OCI-LY1 (cell line): ENCODE measurements at regions not wholly inside any gene's neighbourhood (a gene's known extent, or its start where the extent isn't known, plus 50 kb on each side); places are given as distances from the start of the nearest gene placed in this dataset.

Experiments
- H2AFZ ChIP-seq: fragments of 200-600 bp; sonication (generic), shearing (Covaris generic); 2 replicates; pipeline ENCODE4 v1.6.0; 2014; ENCODE audit warnings: antibody characterized with exemption, mild to moderate bottlenecking, low read length
- H3F3A ChIP-seq: fragments of 200-600 bp; sonication (generic), shearing (Covaris generic); 2 replicates; pipeline ENCODE4 v1.6.0; 2014; ENCODE audit warnings: mild to moderate bottlenecking, antibody characterized with exemption, low read length, moderate library complexity; ENCODE audit not compliant: insufficient read depth
- H3K27ac ChIP-seq: fragments of 200-600 bp; sonication (generic); 2 replicates; pipeline ENCODE4 v1.5.1; 2014; ENCODE audit warnings: low read length, mixed run types, mild to moderate bottlenecking, low read depth; ENCODE audit not compliant: poor library complexity, severe bottlenecking
- H3K27me3 ChIP-seq: fragments of 200-600 bp; sonication (generic); 2 replicates; pipeline ENCODE4 v1.6.0; 2014; ENCODE audit warnings: antibody characterized with exemption, mild to moderate bottlenecking, low read length, moderate library complexity; ENCODE audit not compliant: insufficient read depth
- H3K36me3 ChIP-seq: fragments of 200-600 bp; sonication (generic); 2 replicates; pipeline ENCODE4 v1.6.1; 2014; ENCODE audit warnings: mild to moderate bottlenecking, antibody characterized with exemption, low read length, moderate library complexity, mixed read lengths; ENCODE audit not compliant: insufficient read depth
- H3K4me1 ChIP-seq: fragments of 200-600 bp; sonication (generic); 2 replicates; pipeline ENCODE4 v1.5.1; 2014; ENCODE audit warnings: mild to moderate bottlenecking, low read length, moderate library complexity; ENCODE audit not compliant: insufficient read depth, severe bottlenecking
- H3K4me2 ChIP-seq: fragments of 200-600 bp; sonication (generic), shearing (Covaris generic); 2 replicates; pipeline ENCODE4 v1.6.1; 2014; ENCODE audit warnings: low read length
- H3K4me3 ChIP-seq: fragments of 200-600 bp; sonication (generic); 2 replicates; pipeline ENCODE4 v1.5.1; 2014; ENCODE audit warnings: low read length, low read depth, mild to moderate bottlenecking, mixed read lengths; ENCODE audit not compliant: poor library complexity, severe bottlenecking
- H3K79me2 ChIP-seq: fragments of 200-600 bp; shearing (Covaris generic); 2 replicates; pipeline ENCODE4 v1.6.1; 2016; ENCODE audit warnings: mixed run types, low read length, mixed read lengths; ENCODE audit not compliant: insufficient read depth
- H3K9ac ChIP-seq: fragments of 200-600 bp; sonication (generic), shearing (Covaris generic); 2 replicates; pipeline ENCODE4 v1.6.1; 2014; ENCODE audit warnings: mild to moderate bottlenecking, low read length, mixed read lengths
- H3K9me2 ChIP-seq: fragments of 200-600 bp; sonication (generic), shearing (Covaris generic); 2 replicates; pipeline ENCODE4 v1.6.1; 2014; ENCODE audit warnings: low read depth, mild to moderate bottlenecking, low read length, mixed read lengths
- H3K9me3 ChIP-seq: fragments of 200-600 bp; shearing (Covaris generic); 2 replicates; pipeline ENCODE4 v1.6.1; 2014; ENCODE audit warnings: low read length, mixed read lengths
- H4K20me1 ChIP-seq: fragments of 200-600 bp; sonication (generic), shearing (Covaris generic); 2 replicates; pipeline ENCODE4 v1.6.0; 2016; ENCODE audit warnings: mild to moderate bottlenecking, low read length; ENCODE audit not compliant: insufficient read depth
- CTCF ChIP-seq: fragments of 200-600 bp; sonication (generic), shearing (Covaris generic); IDR thresholded peaks from 2 replicates; pipeline ENCODE4 v1.5.1; 2017; ENCODE audit warnings: mild to moderate bottlenecking, antibody characterized with exemption, low read length, moderate library complexity, mixed read lengths
- EZH2 ChIP-seq: fragments of 200-600 bp; sonication (generic), shearing (Covaris generic); IDR thresholded peaks from 2 replicates; pipeline ENCODE4 v1.8.0; 2017; ENCODE audit warnings: borderline replicate concordance, mixed run types, mild to moderate bottlenecking, antibody characterized with exemption, low read length, moderate library complexity, mixed read lengths

DNA sequence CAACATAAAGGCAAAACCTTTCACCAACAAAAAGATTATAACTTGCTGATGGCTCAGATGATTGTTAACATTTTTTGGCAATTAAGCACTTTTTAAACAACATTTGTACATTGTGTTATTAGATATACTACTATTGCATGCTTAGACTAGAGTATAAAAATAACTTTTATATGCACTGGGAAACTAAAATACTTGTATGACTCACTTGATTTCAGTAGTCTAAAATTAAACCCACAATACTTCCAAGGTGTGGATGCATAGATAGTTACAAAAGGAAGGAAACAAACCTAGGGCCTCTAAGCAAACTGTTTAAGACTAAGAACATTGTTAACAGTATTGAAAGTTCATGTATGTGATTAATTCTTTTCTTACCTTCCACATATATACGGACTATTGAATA is 1521.5 kb downstream of the OTOL1 start:
- Histone ChIP-seq H3K4me1 (no peaks in the 10 kb centered on the region), H3K4me2 (no peak overlapping the region), H4K20me1 (no peaks in the 10 kb centered on the region), H3K27me3 (no peaks in the 10 kb centered on the region), H3F3A (no peaks in the 10 kb centered on the region), H3K27ac (no peak overlapping the region), H3K9ac (no peak overlapping the region), H3K79me2 (no peaks in the 10 kb centered on the region), H3K4me3 (no peak overlapping the region), H3K36me3 (no peaks in the 10 kb centered on the region), H3K9me3 (no peaks in the 10 kb centered on the region), H2AFZ (no peak overlapping the region), H3K9me2 (no peaks in the 10 kb centered on the region)
- TF ChIP-seq CTCF = no peak
- no peak for TF ChIP-seq EZH2

DNA sequence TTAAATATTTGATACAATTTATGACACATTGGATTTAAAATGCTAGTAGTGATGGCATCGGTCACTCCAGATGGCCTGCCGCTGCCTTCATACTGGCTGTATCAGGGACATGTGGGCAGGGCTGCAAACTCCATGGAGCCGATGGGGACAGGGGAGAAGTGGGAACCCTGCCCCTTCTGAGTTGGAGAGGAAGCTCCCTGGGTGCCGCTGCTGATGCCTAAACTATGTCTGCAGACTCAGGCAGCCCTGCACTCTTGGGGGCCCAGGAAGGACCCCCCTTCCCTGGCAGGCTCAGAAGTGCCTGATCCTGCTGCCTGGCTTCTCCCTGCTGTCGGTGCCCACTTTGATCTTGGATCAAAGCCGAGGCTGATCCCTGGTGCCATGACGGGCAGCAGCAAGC is 1522.1 kb downstream of the OTOL1 start:
- Histone ChIP-seq H3K27me3 (no peaks in the 10 kb centered on the region), H3K9me3 (no peaks in the 10 kb centered on the region), H4K20me1 (no peaks in the 10 kb centered on the region), H3K36me3 (no peaks in the 10 kb centered on the region), H2AFZ (no peak overlapping the region), H3K79me2 (no peaks in the 10 kb centered on the region), H3K4me3 (no peak overlapping the region), H3K9ac (no peak overlapping the region), H3K4me1 (no peaks in the 10 kb centered on the region), H3K27ac (no peak overlapping the region), H3K4me2 (no peak overlapping the region), H3F3A (no peaks in the 10 kb centered on the region), H3K9me2 (no peaks in the 10 kb centered on the region)
- no peak for TF ChIP-seq EZH2

DNA sequence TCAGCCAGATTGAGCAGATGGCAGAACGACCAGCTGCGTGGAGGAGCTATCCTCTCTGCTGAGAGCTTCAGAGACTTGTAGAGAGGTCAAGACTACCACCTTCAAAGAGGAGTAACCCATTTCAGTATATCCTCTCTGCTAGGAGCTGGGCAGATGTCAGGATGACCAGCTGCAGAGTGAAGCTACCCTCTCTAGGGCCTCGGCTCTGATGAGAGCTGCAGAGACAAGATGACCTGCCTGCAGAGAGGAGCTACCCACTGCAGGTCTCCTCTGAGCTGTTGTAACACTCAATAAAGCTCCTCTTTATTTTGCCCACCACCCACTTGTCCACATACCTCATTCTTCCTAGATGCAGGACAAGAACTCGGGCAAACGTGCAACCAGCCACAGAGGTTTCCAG is 1522.7 kb downstream of the OTOL1 start:
- Histone ChIP-seq H3K27me3 (no peaks in the 10 kb centered on the region), H3K36me3 (no peaks in the 10 kb centered on the region), H3K4me2 (no peak overlapping the region), H3F3A (no peaks in the 10 kb centered on the region), H3K9me2 (no peaks in the 10 kb centered on the region), H3K79me2 (no peaks in the 10 kb centered on the region), H3K27ac (no peak overlapping the region), H4K20me1 (no peaks in the 10 kb centered on the region), H3K9ac (no peak overlapping the region), H2AFZ (no peak overlapping the region), H3K9me3 (no peaks in the 10 kb centered on the region), H3K4me3 (no peak overlapping the region), H3K4me1 (no peaks in the 10 kb centered on the region)
- TF ChIP-seq EZH2 = no peak

GRCh38 chr3:163033652-163034051 is 1537.0 kb downstream of the OTOL1 start:
- Histone ChIP-seq H3K27me3 (no peaks in the 10 kb centered on the region), H3K4me3 (no peak overlapping the region), H2AFZ (no peak overlapping the region), H3F3A (no peaks in the 10 kb centered on the region), H3K36me3 (no peaks in the 10 kb centered on the region), H3K4me1 (no peaks in the 10 kb centered on the region), H3K9me3 (no peaks in the 10 kb centered on the region), H3K9ac (no peak overlapping the region), H3K79me2 (no peaks in the 10 kb centered on the region), H3K27ac (no peak overlapping the region), H4K20me1 (no peaks in the 10 kb centered on the region), H3K4me2 (no peak overlapping the region), H3K9me2 (no peaks in the 10 kb centered on the region)
- TF ChIP-seq CTCF (no peak), EZH2 (no peak)
